Large intestine (tissue), 3 donors: ENCODE measurements at regions not wholly inside any gene's neighbourhood (a gene's known extent, or its start where the extent isn't known, plus 50 kb on each side); places are given as distances from the start of the nearest gene placed in this dataset.
"Not testable (repeated sequence)": the region's sequence is repeated elsewhere in the genome, so short reads cannot be mapped to it uniquely, and the experiment has no call there.

Experiments
- DNase-seq, 2 donors: peaks; one replicate each; pipeline versions ENCODE4 v3.0.0 to v3.0.0-alpha.2; 2013
- H3K27ac ChIP-seq: one replicate; pipeline ENCODE4 v1.5.1; 2013; ENCODE audit warnings: low read length
- H3K27me3 ChIP-seq: 2 replicates; pipeline ENCODE4 v1.6.1; 2013; ENCODE audit warnings: low read length; ENCODE audit not compliant: control insufficient read depth, insufficient read depth
- H3K36me3 ChIP-seq: 2 replicates; pipeline ENCODE4 v1.6.1; 2013; ENCODE audit warnings: low read length; ENCODE audit not compliant: control insufficient read depth, insufficient read depth
- H3K4me1 ChIP-seq: one replicate; pipeline ENCODE4 v1.6.1; 2013; ENCODE audit warnings: low read length; ENCODE audit not compliant: control insufficient read depth, insufficient read depth
- H3K4me3 ChIP-seq: one replicate; pipeline ENCODE4 v1.5.1; 2013; ENCODE audit warnings: low read length
- H3K9me3 ChIP-seq: one replicate; pipeline ENCODE4 v1.6.1; 2013; ENCODE audit warnings: mild to moderate bottlenecking, low read depth, low read length, moderate library complexity; ENCODE audit not compliant: control insufficient read depth
- WGBS: methylation state at CpG from one replicate; pipeline ENCODE4 v1.1.5; 2013; ENCODE audit warnings: low lambda C conversion rate; ENCODE audit not compliant: insufficient coverage; 5-methylcytosine and 5-hydroxymethylcytosine counted together

- peak in 1 of 2 donors; percentile 6 for DNase-seq
- Histone ChIP-seq H3K4me3 (no peak overlapping the region), H3K36me3 (no peaks in the 10 kb centered on the region), H3K4me1 (no peaks in the 10 kb centered on the region), H3K27ac (no peak overlapping the region), H3K27me3 (no peaks in the 10 kb centered on the region), H3K9me3 (no peaks in the 10 kb centered on the region)
- WGBS, result 40% methylated on average over 1 of the region's 1 CpG
Measured at GRCh38 chr2:123521854-123522253, 503.2 kb upstream of the CNTNAP5 start.

GRCh38 chr2:123522498-123522897 is 502.6 kb upstream of the CNTNAP5 start:
- DNase-seq, H3K27ac ChIP-seq, H3K36me3 ChIP-seq, H3K9me3 ChIP-seq, H3K4me1 ChIP-seq, H3K27me3 ChIP-seq, H3K4me3 ChIP-seq: not testable (repeated sequence)
- WGBS, result no CpG with 5 or more reads among the region's 10 CpGs

- Histone ChIP-seq H3K27ac (no peak overlapping the region), H3K4me3 (no peak overlapping the region), H3K27me3 (no peaks in the 10 kb centered on the region), H3K36me3 (no peaks in the 10 kb centered on the region), H3K9me3 (no peaks in the 10 kb centered on the region), H3K4me1 (no peaks in the 10 kb centered on the region)
- peak in 1 of 2 donors; percentile 2 for DNase-seq
- WGBS, result no CpG with 5 or more reads among the region's 2 CpGs
Measured at GRCh38 chr2:123528996-123529707, 495.9 kb upstream of the CNTNAP5 start.

GRCh38 chr2:123530004-123530403 is 495.1 kb upstream of the CNTNAP5 start:
- Histone ChIP-seq H3K4me3 (no peak overlapping the region), H3K27ac (no peak overlapping the region), H3K27me3 (no peaks in the 10 kb centered on the region), H3K4me1 (no peaks in the 10 kb centered on the region), H3K36me3 (no peaks in the 10 kb centered on the region), H3K9me3 (no peaks in the 10 kb centered on the region)
- DNase-seq, result no peak
- no CpG with 5 or more reads among the region's 1 CpG for WGBS

GRCh38 chr2:123532126-123532525 is 493.0 kb upstream of the CNTNAP5 start:
- DNase-seq, result no peak
- H3K9me3 ChIP-seq, result no peaks in the 10 kb centered on the region
- no peaks in the 10 kb centered on the region for H3K27me3 ChIP-seq
- 100% methylated on average over 1 of the region's 1 CpG for WGBS
- no peak overlapping the region for H3K27ac ChIP-seq
- no peaks in the 10 kb centered on the region for H3K36me3 ChIP-seq
- no peak overlapping the region for H3K4me3 ChIP-seq
- H3K4me1 ChIP-seq, result no peaks in the 10 kb centered on the region

GRCh38 chr2:123532994-123533393 is 492.1 kb upstream of the CNTNAP5 start:
- H3K36me3 ChIP-seq, result no peaks in the 10 kb centered on the region
- H3K4me1 ChIP-seq, result no peaks in the 10 kb centered on the region
- WGBS, result no CpG with 5 or more reads among the region's 2 CpGs
- DNase-seq, result no peak
- no peak overlapping the region for H3K4me3 ChIP-seq
- no peak overlapping the region for H3K27ac ChIP-seq
- no peaks in the 10 kb centered on the region for H3K27me3 ChIP-seq
- no peaks in the 10 kb centered on the region for H3K9me3 ChIP-seq

GRCh38 chr2:123540291-123540690 is 484.8 kb upstream of the CNTNAP5 start:
- H3K4me1 ChIP-seq, result no peaks in the 10 kb centered on the region
- H3K27ac ChIP-seq, result no peak overlapping the region
- H3K36me3 ChIP-seq, result no peaks in the 10 kb centered on the region
- H3K4me3 ChIP-seq, result no peak overlapping the region
- WGBS, result 84% methylated on average over 5 of the region's 5 CpGs
- no peaks in the 10 kb centered on the region for H3K27me3 ChIP-seq
- DNase-seq, result peak in 1 of 2 donors; percentile 3
- no peaks in the 10 kb centered on the region for H3K9me3 ChIP-seq

GRCh38 chr2:123546353-123546752 is 478.7 kb upstream of the CNTNAP5 start:
- no peak for DNase-seq
- H3K4me1 ChIP-seq, result no peaks in the 10 kb centered on the region
- peaks cover 3% of the 10 kb centered on the region for H3K9me3 ChIP-seq
- H3K36me3 ChIP-seq, result no peaks in the 10 kb centered on the region
- no peak overlapping the region for H3K4me3 ChIP-seq
- no peak overlapping the region for H3K27ac ChIP-seq
- H3K27me3 ChIP-seq, result no peaks in the 10 kb centered on the region

- no peaks in the 10 kb centered on the region for H3K27me3 ChIP-seq
- H3K27ac ChIP-seq, result no peak overlapping the region
- no peaks in the 10 kb centered on the region for H3K36me3 ChIP-seq
- H3K4me1 ChIP-seq, result no peaks in the 10 kb centered on the region
- WGBS, result 100% methylated on average over 1 of the region's 2 CpGs
- no peak overlapping the region for H3K4me3 ChIP-seq
- H3K9me3 ChIP-seq, result no peaks in the 10 kb centered on the region
- no peak for DNase-seq
Measured at GRCh38 chr2:123563515-123563914, 461.6 kb upstream of the CNTNAP5 start.

GRCh38 chr2:123566291-123566946 is 458.7 kb upstream of the CNTNAP5 start:
- WGBS, result 83% methylated on average over 1 of the region's 3 CpGs
- no peaks in the 10 kb centered on the region for H3K9me3 ChIP-seq
- H3K4me3 ChIP-seq, result no peak overlapping the region
- DNase-seq, result no peak
- H3K27ac ChIP-seq, result no peak overlapping the region
- no peaks in the 10 kb centered on the region for H3K36me3 ChIP-seq
- H3K4me1 ChIP-seq, result no peaks in the 10 kb centered on the region
- H3K27me3 ChIP-seq, result no peaks in the 10 kb centered on the region

- no peak overlapping the region for H3K4me3 ChIP-seq
- H3K4me1 ChIP-seq, result no peaks in the 10 kb centered on the region
- H3K36me3 ChIP-seq, result no peaks in the 10 kb centered on the region
- H3K27ac ChIP-seq, result no peak overlapping the region
- no peak for DNase-seq
- no peaks in the 10 kb centered on the region for H3K9me3 ChIP-seq
- no peaks in the 10 kb centered on the region for H3K27me3 ChIP-seq
- 64% methylated on average over 2 of the region's 2 CpGs for WGBS
Measured at GRCh38 chr2:123578016-123578415, 447.1 kb upstream of the CNTNAP5 start.
